SU-DHL-6 (cell line): ENCODE measurements at regions not wholly inside any gene's neighbourhood (a gene's known extent, or its start where the extent isn't known, plus 50 kb on each side); places are given as distances from the start of the nearest gene placed in this dataset.

Experiments used
- EZH2phosphoT487 ChIP-seq: fragments of 200-600 bp; sonication (generic), shearing (Covaris generic); conservative IDR thresholded peaks from 2 replicates; pipeline ENCODE4 v1.6.1; 2018; ENCODE audit warnings: mild to moderate bottlenecking, antibody characterized with exemption, low read length, moderate library complexity, mixed read lengths
- TF ChIP-seq, protein P1 (sequence below): fragments of 200-600 bp; sonication (generic); IDR thresholded peaks from one replicate; pipeline ENCODE4 v1.5.1; 2017; ENCODE audit warnings: antibody characterized with exemption, mild to moderate bottlenecking, low read length, moderate library complexity; ENCODE audit not compliant: insufficient read depth, poor library complexity, severe bottlenecking

GRCh38 chrX:13396924-13397323 lies 77.1 kb upstream of the ATXN3L start:
- TF ChIP-seq, protein P1, sequence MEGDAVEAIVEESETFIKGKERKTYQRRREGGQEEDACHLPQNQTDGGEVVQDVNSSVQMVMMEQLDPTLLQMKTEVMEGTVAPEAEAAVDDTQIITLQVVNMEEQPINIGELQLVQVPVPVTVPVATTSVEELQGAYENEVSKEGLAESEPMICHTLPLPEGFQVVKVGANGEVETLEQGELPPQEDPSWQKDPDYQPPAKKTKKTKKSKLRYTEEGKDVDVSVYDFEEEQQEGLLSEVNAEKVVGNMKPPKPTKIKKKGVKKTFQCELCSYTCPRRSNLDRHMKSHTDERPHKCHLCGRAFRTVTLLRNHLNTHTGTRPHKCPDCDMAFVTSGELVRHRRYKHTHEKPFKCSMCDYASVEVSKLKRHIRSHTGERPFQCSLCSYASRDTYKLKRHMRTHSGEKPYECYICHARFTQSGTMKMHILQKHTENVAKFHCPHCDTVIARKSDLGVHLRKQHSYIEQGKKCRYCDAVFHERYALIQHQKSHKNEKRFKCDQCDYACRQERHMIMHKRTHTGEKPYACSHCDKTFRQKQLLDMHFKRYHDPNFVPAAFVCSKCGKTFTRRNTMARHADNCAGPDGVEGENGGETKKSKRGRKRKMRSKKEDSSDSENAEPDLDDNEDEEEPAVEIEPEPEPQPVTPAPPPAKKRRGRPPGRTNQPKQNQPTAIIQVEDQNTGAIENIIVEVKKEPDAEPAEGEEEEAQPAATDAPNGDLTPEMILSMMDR = no peak
- no peak for TF ChIP-seq EZH2phosphoT487
